ENCODE measurements at regions not wholly inside any gene's neighbourhood (a gene's known extent, or its start where the extent isn't known, plus 50 kb on each side); places are given as distances from the start of the nearest gene placed in this dataset.

DNA sequence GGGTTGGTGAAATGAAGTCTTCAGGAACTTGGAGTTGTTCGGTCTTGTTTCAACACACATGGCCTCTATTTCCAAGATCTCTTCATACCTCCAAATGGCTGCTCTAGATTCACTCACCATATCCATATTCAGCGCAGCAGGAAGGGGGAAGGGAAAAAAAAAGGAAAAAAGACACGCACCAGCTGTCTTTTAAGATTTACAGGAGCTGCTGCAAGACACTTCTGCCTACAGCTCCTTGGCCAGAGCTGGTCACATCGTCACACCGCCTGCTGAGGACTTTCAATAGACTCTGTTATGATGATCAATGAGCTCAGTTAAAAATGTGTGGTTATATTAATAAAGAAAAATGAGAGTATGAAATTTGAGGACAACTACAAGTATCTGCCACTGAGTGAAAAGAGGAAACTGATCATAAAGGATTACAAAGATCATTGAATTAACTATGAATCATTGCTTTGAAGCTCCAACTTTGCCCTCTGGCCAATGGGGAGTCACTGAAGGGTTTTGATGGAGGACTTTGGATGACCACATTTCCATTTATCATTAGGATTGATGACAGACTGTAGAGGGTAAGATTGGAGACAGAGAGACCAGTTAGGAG lies 182.1 kb upstream of the HMGA2 start:
- TF ChIP-seq, protein P1, sequence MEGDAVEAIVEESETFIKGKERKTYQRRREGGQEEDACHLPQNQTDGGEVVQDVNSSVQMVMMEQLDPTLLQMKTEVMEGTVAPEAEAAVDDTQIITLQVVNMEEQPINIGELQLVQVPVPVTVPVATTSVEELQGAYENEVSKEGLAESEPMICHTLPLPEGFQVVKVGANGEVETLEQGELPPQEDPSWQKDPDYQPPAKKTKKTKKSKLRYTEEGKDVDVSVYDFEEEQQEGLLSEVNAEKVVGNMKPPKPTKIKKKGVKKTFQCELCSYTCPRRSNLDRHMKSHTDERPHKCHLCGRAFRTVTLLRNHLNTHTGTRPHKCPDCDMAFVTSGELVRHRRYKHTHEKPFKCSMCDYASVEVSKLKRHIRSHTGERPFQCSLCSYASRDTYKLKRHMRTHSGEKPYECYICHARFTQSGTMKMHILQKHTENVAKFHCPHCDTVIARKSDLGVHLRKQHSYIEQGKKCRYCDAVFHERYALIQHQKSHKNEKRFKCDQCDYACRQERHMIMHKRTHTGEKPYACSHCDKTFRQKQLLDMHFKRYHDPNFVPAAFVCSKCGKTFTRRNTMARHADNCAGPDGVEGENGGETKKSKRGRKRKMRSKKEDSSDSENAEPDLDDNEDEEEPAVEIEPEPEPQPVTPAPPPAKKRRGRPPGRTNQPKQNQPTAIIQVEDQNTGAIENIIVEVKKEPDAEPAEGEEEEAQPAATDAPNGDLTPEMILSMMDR (IDR thresholded peaks at IDR 0.05 in 2 of 3, conservative IDR thresholded peaks at IDR 0.05 in 1 of 3; ENCODE audit: borderline replicate concordance in 1 of 3, insufficient read depth in 1 of 3, low read depth in 2 of 3, low read length in 2 of 3), result no peak
- TF ChIP-seq POLR2AphosphoS5 (IDR thresholded peaks at IDR 0.05; ENCODE audit: low read depth, low read length) (no peak; the same call in 1 of the 2 replicates), EZH2phosphoT487 (IDR thresholded peaks at IDR 0.05; ENCODE audit: borderline replicate concordance) (no peak), POLR2A (IDR thresholded peaks at IDR 0.05; ENCODE audit: borderline replicate concordance, extremely low read depth, insufficient read depth, insufficient read length) (no peak), YY1 (IDR thresholded peaks at IDR 0.05; ENCODE audit: extremely low read depth, insufficient replicate concordance, low read depth, low read length) (no peak), CEBPB (IDR thresholded peaks at IDR 0.05; ENCODE audit: low read depth) (no peak), SRF (IDR thresholded peaks at IDR 0.05; ENCODE audit: low read depth) (no peak), SP1 (IDR thresholded peaks at IDR 0.05; ENCODE audit: low read depth) (peak; percentile 77), EZH2 (IDR thresholded peaks at IDR 0.05) (no peak), ZNF274 (IDR thresholded peaks at IDR 0.05; ENCODE audit: low read depth, low read length) (no peak), FOSL1 (IDR thresholded peaks at IDR 0.05; ENCODE audit: low read depth) (peak; percentile 52; the same call in 1 of the 2 replicates)
- TF ChIP-seq, protein P2, sequence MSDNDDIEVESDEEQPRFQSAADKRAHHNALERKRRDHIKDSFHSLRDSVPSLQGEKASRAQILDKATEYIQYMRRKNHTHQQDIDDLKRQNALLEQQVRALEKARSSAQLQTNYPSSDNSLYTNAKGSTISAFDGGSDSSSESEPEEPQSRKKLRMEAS (IDR thresholded peaks at IDR 0.05), result peak; percentile 28; the same call in 1 of the 2 replicates
- TF ChIP-seq, protein P3, sequence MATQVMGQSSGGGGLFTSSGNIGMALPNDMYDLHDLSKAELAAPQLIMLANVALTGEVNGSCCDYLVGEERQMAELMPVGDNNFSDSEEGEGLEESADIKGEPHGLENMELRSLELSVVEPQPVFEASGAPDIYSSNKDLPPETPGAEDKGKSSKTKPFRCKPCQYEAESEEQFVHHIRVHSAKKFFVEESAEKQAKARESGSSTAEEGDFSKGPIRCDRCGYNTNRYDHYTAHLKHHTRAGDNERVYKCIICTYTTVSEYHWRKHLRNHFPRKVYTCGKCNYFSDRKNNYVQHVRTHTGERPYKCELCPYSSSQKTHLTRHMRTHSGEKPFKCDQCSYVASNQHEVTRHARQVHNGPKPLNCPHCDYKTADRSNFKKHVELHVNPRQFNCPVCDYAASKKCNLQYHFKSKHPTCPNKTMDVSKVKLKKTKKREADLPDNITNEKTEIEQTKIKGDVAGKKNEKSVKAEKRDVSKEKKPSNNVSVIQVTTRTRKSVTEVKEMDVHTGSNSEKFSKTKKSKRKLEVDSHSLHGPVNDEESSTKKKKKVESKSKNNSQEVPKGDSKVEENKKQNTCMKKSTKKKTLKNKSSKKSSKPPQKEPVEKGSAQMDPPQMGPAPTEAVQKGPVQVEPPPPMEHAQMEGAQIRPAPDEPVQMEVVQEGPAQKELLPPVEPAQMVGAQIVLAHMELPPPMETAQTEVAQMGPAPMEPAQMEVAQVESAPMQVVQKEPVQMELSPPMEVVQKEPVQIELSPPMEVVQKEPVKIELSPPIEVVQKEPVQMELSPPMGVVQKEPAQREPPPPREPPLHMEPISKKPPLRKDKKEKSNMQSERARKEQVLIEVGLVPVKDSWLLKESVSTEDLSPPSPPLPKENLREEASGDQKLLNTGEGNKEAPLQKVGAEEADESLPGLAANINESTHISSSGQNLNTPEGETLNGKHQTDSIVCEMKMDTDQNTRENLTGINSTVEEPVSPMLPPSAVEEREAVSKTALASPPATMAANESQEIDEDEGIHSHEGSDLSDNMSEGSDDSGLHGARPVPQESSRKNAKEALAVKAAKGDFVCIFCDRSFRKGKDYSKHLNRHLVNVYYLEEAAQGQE (IDR thresholded peaks at IDR 0.05; ENCODE audit: low read depth), result no peak

All from HCT116 (cell line).